ENCODE measurements at regions not wholly inside any gene's neighbourhood (a gene's known extent, or its start where the extent isn't known, plus 50 kb on each side); places are given as distances from the start of the nearest gene placed in this dataset.
"Not testable (repeated sequence)": the region's sequence is repeated elsewhere in the genome, so short reads cannot be mapped to it uniquely, and the experiment has no call there.

DNA sequence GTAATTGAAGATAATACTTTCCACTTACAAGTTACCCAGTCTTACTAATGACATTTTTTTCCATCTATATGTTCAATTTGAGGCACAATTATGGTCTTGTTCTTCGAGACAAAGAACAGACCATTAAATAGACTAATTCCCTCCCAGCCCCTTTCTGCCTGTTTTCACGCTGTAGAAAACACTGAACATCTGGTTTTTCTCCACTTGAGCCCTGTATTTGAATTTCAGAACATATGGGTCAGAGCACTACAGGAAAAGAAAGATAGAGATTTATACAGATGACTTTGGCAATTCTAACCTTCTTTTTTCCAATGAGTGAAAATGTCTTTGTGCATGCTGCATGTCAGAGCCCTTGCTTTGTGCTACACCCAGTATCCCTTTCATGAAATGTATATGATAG is 506.9 kb downstream of the LRRC70 start:
- Histone ChIP-seq H3K36me3 (no peaks in the 10 kb centered on the region), H3K4me3 (no peak overlapping the region), H3K9me3 (no peaks in the 10 kb centered on the region), H3K27me3 (no peaks in the 10 kb centered on the region), H3K27ac (no peak overlapping the region), H3K4me1 (no peaks in the 10 kb centered on the region)
- TF ChIP-seq CTCF (IDR thresholded peaks at IDR 0.05 in 4 of 5, conservative IDR thresholded peaks at IDR 0.05 in 1 of 5) (no peak), POLR2A (IDR thresholded peaks at IDR 0.05) (no peak)
- in situ Hi-C loops (cut with MboI; ENCODE audit: low sequenced_read_pairs in 4 of 4) (no loop called here), intact Hi-C loops (cut with DNase I; ENCODE audit: low total_unique reads) (no loop called here)
- no peak for ATAC-seq
- DNase-seq: no peak

GRCh38 chr5:63083689-63084088 is 505.1 kb downstream of the LRRC70 start:
- in situ Hi-C loops (cut with MboI; ENCODE audit: low sequenced_read_pairs in 4 of 4); H3K27me3 ChIP-seq; H3K4me3 ChIP-seq: not testable (repeated sequence)

GRCh38 chr5:63081402-63081801 is 502.8 kb downstream of the LRRC70 start:
- no peak overlapping the region for H3K27ac ChIP-seq
- no peak overlapping the region for H3K4me3 ChIP-seq
- H3K9me3 ChIP-seq: no peaks in the 10 kb centered on the region
- in situ Hi-C loops (cut with MboI; ENCODE audit: low sequenced_read_pairs in 4 of 4) (no loop called here), intact Hi-C loops (cut with DNase I; ENCODE audit: low total_unique reads) (no loop called here)
- ATAC-seq (no peak), DNase-seq (no peak)
- no peaks in the 10 kb centered on the region for H3K36me3 ChIP-seq
- H3K4me1 ChIP-seq: no peaks in the 10 kb centered on the region
- H3K27me3 ChIP-seq: no peaks in the 10 kb centered on the region
- TF ChIP-seq CTCF (IDR thresholded peaks at IDR 0.05 in 4 of 5, conservative IDR thresholded peaks at IDR 0.05 in 1 of 5) (no peak), POLR2A (IDR thresholded peaks at IDR 0.05) (no peak)

More at GRCh38 chr5:63083689-63084088, 505.1 kb downstream of the LRRC70 start:
- intact Hi-C loops (cut with DNase I; ENCODE audit: low total_unique reads); ATAC-seq; H3K27ac ChIP-seq; H3K4me1 ChIP-seq; DNase-seq; H3K9me3 ChIP-seq; H3K36me3 ChIP-seq: not testable (repeated sequence)

DNA sequence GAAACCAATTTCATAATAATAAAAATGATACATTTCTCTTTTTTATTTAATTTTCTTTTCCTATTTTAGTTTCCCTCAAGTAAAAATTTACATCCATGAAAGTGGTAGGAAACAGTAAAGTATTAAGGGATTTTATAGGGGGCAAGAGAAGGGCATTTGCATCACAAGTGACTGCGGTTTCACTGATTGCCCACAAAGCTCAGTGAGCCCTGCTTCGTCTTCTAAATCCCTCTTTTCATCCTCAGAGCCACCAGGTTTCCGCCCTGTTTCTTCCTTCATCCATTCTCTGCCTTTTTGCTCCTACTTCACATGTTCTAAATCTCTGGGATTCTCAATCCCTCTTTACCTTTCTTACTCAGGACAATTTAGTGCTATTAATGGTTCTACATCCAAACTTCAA is 491.4 kb downstream of the LRRC70 start:
- Histone ChIP-seq H3K36me3 (no peaks in the 10 kb centered on the region), H3K27ac (no peak overlapping the region), H3K9me3 (no peaks in the 10 kb centered on the region), H3K4me1 (no peaks in the 10 kb centered on the region), H3K4me3 (no peak overlapping the region), H3K27me3 (no peaks in the 10 kb centered on the region)
- ATAC-seq (no peak), DNase-seq (no peak)
- in situ Hi-C loops (cut with MboI; ENCODE audit: low sequenced_read_pairs in 4 of 4) (no loop called here), intact Hi-C loops (cut with DNase I; ENCODE audit: low total_unique reads) (no loop called here)
- no peak for TF ChIP-seq CTCF (IDR thresholded peaks at IDR 0.05 in 4 of 5, conservative IDR thresholded peaks at IDR 0.05 in 1 of 5)
- no peak for TF ChIP-seq POLR2A (IDR thresholded peaks at IDR 0.05)

DNA sequence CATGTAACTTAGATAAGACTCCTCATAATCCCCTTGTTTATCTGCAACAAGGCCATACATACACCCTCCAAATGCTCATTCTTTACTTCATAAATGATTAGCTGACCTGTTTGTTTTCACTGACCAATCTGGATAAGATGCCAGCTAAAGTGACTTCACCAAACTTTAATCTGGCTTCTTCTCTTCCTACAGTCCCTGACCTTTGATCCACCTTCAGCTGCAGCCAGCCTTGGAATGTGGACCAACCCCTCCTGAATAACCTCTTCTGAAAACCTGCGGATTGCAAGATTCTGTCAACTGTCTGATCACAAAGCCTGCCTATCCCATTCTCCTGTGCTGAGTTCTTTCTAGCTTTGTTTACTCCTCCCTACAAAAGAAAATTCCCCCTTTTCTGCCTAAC is 476.8 kb downstream of the LRRC70 start:
- Histone ChIP-seq H3K27ac (no peak overlapping the region), H3K4me3 (no peak overlapping the region), H3K9me3 (no peaks in the 10 kb centered on the region), H3K4me1 (no peaks in the 10 kb centered on the region), H3K36me3 (no peaks in the 10 kb centered on the region), H3K27me3 (no peaks in the 10 kb centered on the region)
- DNase-seq: no peak
- in situ Hi-C loops (cut with MboI; ENCODE audit: low sequenced_read_pairs in 4 of 4): no loop called here
- ATAC-seq: no peak
- intact Hi-C loops (cut with DNase I; ENCODE audit: low total_unique reads): no loop called here
- no peak for TF ChIP-seq CTCF (IDR thresholded peaks at IDR 0.05 in 4 of 5, conservative IDR thresholded peaks at IDR 0.05 in 1 of 5)
